ENCODE measurements at regions not wholly inside any gene's neighbourhood (a gene's known extent, or its start where the extent isn't known, plus 50 kb on each side); places are given as distances from the start of the nearest gene placed in this dataset.

- Histone ChIP-seq H3K9ac (ENCODE audit: low read length) (no peak overlapping the region), H3K27me3 (replicated peaks; ENCODE audit: control insufficient read depth, insufficient read depth, low read length) (no peaks in the 10 kb centered on the region), H3K36me3 (ENCODE audit: control insufficient read depth, insufficient read depth, low read length, severe bottlenecking) (no peaks in the 10 kb centered on the region), H3K4me1 (ENCODE audit: control insufficient read depth, insufficient read depth, low read length) (peaks cover under 1% of the 10 kb centered on the region), H3K4me3 (ENCODE audit: low read length) (no peak overlapping the region), H3K9me3 (ENCODE audit: control insufficient read depth, low read length) (no peaks in the 10 kb centered on the region)
- no peak for DNase-seq (ENCODE audit: low read depth)
Measured at GRCh38 chr1:87650306-87650705, 321.6 kb downstream of the LMO4 start.

DNA sequence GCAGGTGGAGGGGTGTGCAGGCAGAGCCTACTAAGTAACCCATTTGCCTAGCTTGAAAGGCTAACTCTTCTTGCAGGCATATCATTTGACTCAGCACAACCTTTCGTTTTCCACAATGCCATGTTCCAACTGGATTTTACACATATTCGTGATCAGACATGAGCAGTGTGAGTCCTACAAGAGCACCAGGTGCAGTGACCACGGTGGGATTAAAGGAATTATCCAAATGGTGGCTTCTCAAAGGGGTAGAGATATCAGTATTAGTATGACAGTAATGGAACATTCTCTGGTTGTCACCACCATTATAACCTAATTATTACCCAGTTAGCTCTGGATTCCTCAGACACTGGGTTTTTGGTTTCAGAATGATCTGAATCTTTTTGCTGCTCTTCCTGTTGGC is 323.5 kb downstream of the LMO4 start:
- no peaks in the 10 kb centered on the region for H3K9me3 ChIP-seq (ENCODE audit: control insufficient read depth, low read length)
- H3K36me3 ChIP-seq (ENCODE audit: control insufficient read depth, insufficient read depth, low read length, severe bottlenecking) = no peaks in the 10 kb centered on the region
- no peak for DNase-seq (ENCODE audit: low read depth)
- H3K4me1 ChIP-seq (ENCODE audit: control insufficient read depth, insufficient read depth, low read length) = no peaks in the 10 kb centered on the region
- H3K27me3 ChIP-seq (replicated peaks; ENCODE audit: control insufficient read depth, insufficient read depth, low read length) = no peaks in the 10 kb centered on the region
- no peak overlapping the region for H3K9ac ChIP-seq (ENCODE audit: low read length)
- H3K4me3 ChIP-seq (ENCODE audit: low read length) = no peak overlapping the region

GRCh38 chr1:87665151-87665550 is 336.5 kb downstream of the LMO4 start:
- no peak for DNase-seq (ENCODE audit: low read depth)
- no peaks in the 10 kb centered on the region for H3K36me3 ChIP-seq (ENCODE audit: control insufficient read depth, insufficient read depth, low read length, severe bottlenecking)
- peaks cover 6% of the 10 kb centered on the region for H3K9me3 ChIP-seq (ENCODE audit: control insufficient read depth, low read length)
- H3K4me1 ChIP-seq (ENCODE audit: control insufficient read depth, insufficient read depth, low read length) = no peaks in the 10 kb centered on the region
- H3K27me3 ChIP-seq (replicated peaks; ENCODE audit: control insufficient read depth, insufficient read depth, low read length) = no peaks in the 10 kb centered on the region
- H3K9ac ChIP-seq (ENCODE audit: low read length) = no peak overlapping the region
- no peak overlapping the region for H3K4me3 ChIP-seq (ENCODE audit: low read length)

GRCh38 chr1:87666681-87667080 is 338.0 kb downstream of the LMO4 start:
- no peaks in the 10 kb centered on the region for H3K9me3 ChIP-seq (ENCODE audit: control insufficient read depth, low read length)
- no peaks in the 10 kb centered on the region for H3K4me1 ChIP-seq (ENCODE audit: control insufficient read depth, insufficient read depth, low read length)
- no peak overlapping the region for H3K9ac ChIP-seq (ENCODE audit: low read length)
- no peak overlapping the region for H3K4me3 ChIP-seq (ENCODE audit: low read length)
- H3K36me3 ChIP-seq (ENCODE audit: control insufficient read depth, insufficient read depth, low read length, severe bottlenecking) = no peaks in the 10 kb centered on the region
- DNase-seq (ENCODE audit: low read depth) = no peak
- no peaks in the 10 kb centered on the region for H3K27me3 ChIP-seq (replicated peaks; ENCODE audit: control insufficient read depth, insufficient read depth, low read length)

DNA sequence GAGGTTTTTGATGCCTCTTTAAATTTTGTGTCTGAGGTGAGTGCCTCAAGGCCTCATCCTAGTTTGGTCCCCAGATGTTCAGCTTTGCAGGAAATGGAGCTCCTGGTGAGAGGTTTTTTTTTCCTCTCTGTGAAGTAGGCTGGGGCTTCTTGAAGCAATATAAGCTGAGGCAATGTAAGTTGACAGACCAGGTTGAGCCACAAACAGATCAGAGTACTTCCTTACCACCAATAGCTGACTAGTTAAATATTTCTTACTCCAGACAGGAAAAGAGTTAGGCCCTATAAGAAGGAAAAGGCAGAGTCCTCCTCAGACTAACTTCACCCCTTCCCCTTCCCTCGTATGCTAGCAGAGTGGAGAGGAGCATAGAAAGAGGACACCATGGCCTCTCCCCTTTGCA is 341.0 kb downstream of the LMO4 start:
- Histone ChIP-seq H3K36me3 (ENCODE audit: control insufficient read depth, insufficient read depth, low read length, severe bottlenecking) (no peaks in the 10 kb centered on the region), H3K4me3 (ENCODE audit: low read length) (no peak overlapping the region), H3K9me3 (ENCODE audit: control insufficient read depth, low read length) (no peaks in the 10 kb centered on the region), H3K27me3 (replicated peaks; ENCODE audit: control insufficient read depth, insufficient read depth, low read length) (no peaks in the 10 kb centered on the region), H3K9ac (ENCODE audit: low read length) (no peak overlapping the region), H3K4me1 (ENCODE audit: control insufficient read depth, insufficient read depth, low read length) (no peaks in the 10 kb centered on the region)
- DNase-seq (ENCODE audit: low read depth) = no peak

DNA sequence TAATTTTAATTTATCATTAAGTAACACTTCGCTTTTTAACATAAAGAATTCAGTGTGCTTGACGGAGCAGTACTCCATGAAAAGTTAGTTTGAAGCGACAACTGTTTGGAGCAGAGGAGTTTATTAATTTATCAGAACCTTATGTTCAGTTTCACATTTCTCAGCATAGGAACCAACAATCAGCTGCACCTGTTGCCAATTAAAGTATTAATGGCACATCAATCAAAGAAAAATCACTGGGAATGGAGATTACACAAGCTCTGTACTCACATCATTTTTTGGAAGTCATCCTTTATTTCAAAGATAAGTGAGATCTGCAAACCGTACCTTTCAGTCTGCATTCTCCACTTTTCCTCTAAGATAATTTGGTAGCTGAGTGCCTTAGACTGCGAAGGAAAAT is 344.6 kb downstream of the LMO4 start:
- no peaks in the 10 kb centered on the region for H3K36me3 ChIP-seq (ENCODE audit: control insufficient read depth, insufficient read depth, low read length, severe bottlenecking)
- no peak for DNase-seq (ENCODE audit: low read depth)
- no peak overlapping the region for H3K9ac ChIP-seq (ENCODE audit: low read length)
- H3K9me3 ChIP-seq (ENCODE audit: control insufficient read depth, low read length) = no peaks in the 10 kb centered on the region
- no peaks in the 10 kb centered on the region for H3K27me3 ChIP-seq (replicated peaks; ENCODE audit: control insufficient read depth, insufficient read depth, low read length)
- no peak overlapping the region for H3K4me3 ChIP-seq (ENCODE audit: low read length)
- no peaks in the 10 kb centered on the region for H3K4me1 ChIP-seq (ENCODE audit: control insufficient read depth, insufficient read depth, low read length)

DNA sequence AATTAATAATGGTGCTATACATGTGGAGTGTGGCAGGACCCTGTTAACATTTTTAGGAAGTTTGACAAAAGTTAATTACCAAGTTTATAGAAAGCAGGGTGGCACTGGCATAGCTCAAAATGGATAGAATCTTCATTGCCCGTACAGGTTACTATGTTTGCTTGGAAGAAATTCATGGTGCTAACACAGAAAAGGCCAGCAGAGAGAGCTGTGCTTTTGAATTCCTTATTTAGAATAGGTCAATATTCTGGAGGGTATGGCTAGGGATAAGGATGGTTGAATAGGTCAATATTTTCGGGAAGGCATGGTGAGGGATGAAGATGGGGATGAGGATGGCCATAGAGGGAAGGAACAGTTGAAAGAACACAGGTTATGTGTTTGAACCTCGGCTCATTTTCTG is 345.1 kb downstream of the LMO4 start:
- Histone ChIP-seq H3K36me3 (ENCODE audit: control insufficient read depth, insufficient read depth, low read length, severe bottlenecking) (no peaks in the 10 kb centered on the region), H3K4me1 (ENCODE audit: control insufficient read depth, insufficient read depth, low read length) (no peaks in the 10 kb centered on the region), H3K9me3 (ENCODE audit: control insufficient read depth, low read length) (no peaks in the 10 kb centered on the region), H3K27me3 (replicated peaks; ENCODE audit: control insufficient read depth, insufficient read depth, low read length) (no peaks in the 10 kb centered on the region), H3K9ac (ENCODE audit: low read length) (no peak overlapping the region), H3K4me3 (ENCODE audit: low read length) (no peak overlapping the region)
- no peak for DNase-seq (ENCODE audit: low read depth)

GRCh38 chr1:87674791-87675190 is 346.1 kb downstream of the LMO4 start:
- no peaks in the 10 kb centered on the region for H3K36me3 ChIP-seq (ENCODE audit: control insufficient read depth, insufficient read depth, low read length, severe bottlenecking)
- no peaks in the 10 kb centered on the region for H3K9me3 ChIP-seq (ENCODE audit: control insufficient read depth, low read length)
- H3K27me3 ChIP-seq (replicated peaks; ENCODE audit: control insufficient read depth, insufficient read depth, low read length) = no peaks in the 10 kb centered on the region
- no peaks in the 10 kb centered on the region for H3K4me1 ChIP-seq (ENCODE audit: control insufficient read depth, insufficient read depth, low read length)
- no peak for DNase-seq (ENCODE audit: low read depth)
- H3K4me3 ChIP-seq (ENCODE audit: low read length) = no peak overlapping the region
- H3K9ac ChIP-seq (ENCODE audit: low read length) = no peak overlapping the region

GRCh38 chr1:87678266-87678665 is 349.6 kb downstream of the LMO4 start:
- no peak for DNase-seq (ENCODE audit: low read depth)
- Histone ChIP-seq H3K9ac (ENCODE audit: low read length) (no peak overlapping the region), H3K4me1 (ENCODE audit: control insufficient read depth, insufficient read depth, low read length) (no peaks in the 10 kb centered on the region), H3K36me3 (ENCODE audit: control insufficient read depth, insufficient read depth, low read length, severe bottlenecking) (no peaks in the 10 kb centered on the region), H3K9me3 (ENCODE audit: control insufficient read depth, low read length) (no peaks in the 10 kb centered on the region), H3K4me3 (ENCODE audit: low read length) (no peak overlapping the region), H3K27me3 (replicated peaks; ENCODE audit: control insufficient read depth, insufficient read depth, low read length) (no peaks in the 10 kb centered on the region)

DNA sequence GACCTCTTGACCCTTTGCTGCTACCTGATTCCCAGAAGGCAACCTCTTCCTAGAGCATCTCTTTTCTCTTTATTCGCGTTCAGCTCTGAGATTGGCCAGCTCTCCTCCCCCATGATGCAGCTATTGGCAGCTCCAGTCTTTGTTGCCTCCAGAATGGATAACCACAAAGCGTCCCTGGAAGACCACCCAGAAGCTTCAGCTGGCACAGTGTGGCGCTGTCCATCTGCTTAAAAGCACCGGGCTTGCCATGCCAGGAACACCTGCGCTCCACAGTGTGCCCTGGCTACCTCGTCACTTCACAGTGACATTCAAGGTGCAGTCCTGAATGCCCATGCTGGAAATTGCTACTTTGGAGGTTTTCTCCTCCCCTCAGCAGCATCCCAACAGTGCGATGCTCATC is 353.9 kb downstream of the LMO4 start:
- H3K27me3 ChIP-seq (replicated peaks; ENCODE audit: control insufficient read depth, insufficient read depth, low read length) = no peaks in the 10 kb centered on the region
- no peaks in the 10 kb centered on the region for H3K36me3 ChIP-seq (ENCODE audit: control insufficient read depth, insufficient read depth, low read length, severe bottlenecking)
- peaks cover 3% of the 10 kb centered on the region for H3K4me1 ChIP-seq (ENCODE audit: control insufficient read depth, insufficient read depth, low read length)
- no peak for DNase-seq (ENCODE audit: low read depth)
- H3K4me3 ChIP-seq (ENCODE audit: low read length) = no peak overlapping the region
- no peaks in the 10 kb centered on the region for H3K9me3 ChIP-seq (ENCODE audit: control insufficient read depth, low read length)
- no peak overlapping the region for H3K9ac ChIP-seq (ENCODE audit: low read length)

- no peak for DNase-seq (ENCODE audit: low read depth)
- H3K27me3 ChIP-seq (replicated peaks; ENCODE audit: control insufficient read depth, insufficient read depth, low read length) = no peaks in the 10 kb centered on the region
- no peak overlapping the region for H3K4me3 ChIP-seq (ENCODE audit: low read length)
- peaks cover 3% of the 10 kb centered on the region for H3K4me1 ChIP-seq (ENCODE audit: control insufficient read depth, insufficient read depth, low read length)
- no peaks in the 10 kb centered on the region for H3K36me3 ChIP-seq (ENCODE audit: control insufficient read depth, insufficient read depth, low read length, severe bottlenecking)
- H3K9ac ChIP-seq (ENCODE audit: low read length) = no peak overlapping the region
- no peaks in the 10 kb centered on the region for H3K9me3 ChIP-seq (ENCODE audit: control insufficient read depth, low read length)
Measured at GRCh38 chr1:87683196-87683956, 354.7 kb downstream of the LMO4 start.

- no peaks in the 10 kb centered on the region for H3K27me3 ChIP-seq (replicated peaks; ENCODE audit: control insufficient read depth, insufficient read depth, low read length)
- peak overlapping the region; percentile 78 for H3K4me3 ChIP-seq (ENCODE audit: low read length)
- H3K36me3 ChIP-seq (ENCODE audit: control insufficient read depth, insufficient read depth, low read length, severe bottlenecking) = no peaks in the 10 kb centered on the region
- H3K9ac ChIP-seq (ENCODE audit: low read length) = peak overlapping the region; percentile 74
- peak; percentile 50 for DNase-seq (ENCODE audit: low read depth)
- H3K4me1 ChIP-seq (ENCODE audit: control insufficient read depth, insufficient read depth, low read length) = peaks cover 3% of the 10 kb centered on the region
- H3K9me3 ChIP-seq (ENCODE audit: control insufficient read depth, low read length) = no peaks in the 10 kb centered on the region
Measured at GRCh38 chr1:87684194-87684593, 355.5 kb downstream of the LMO4 start.
